B cell (primary cell): ENCODE measurements at regions not wholly inside any gene's neighbourhood (a gene's known extent, or its start where the extent isn't known, plus 50 kb on each side); places are given as distances from the start of the nearest gene placed in this dataset.

Experiments
- ATAC-seq: fragments of 200-7000 bp; cut with Tn5 transposase; one replicate; pipeline ENCODE4 v1.10.0; 2021; ENCODE audit warnings: low read depth, mild to moderate bottlenecking, moderate number of reproducible peaks, moderate library complexity
- CTCF ChIA-PET: fragments of 350-600 bp; sonication (Branson Sonifier 250); formaldehyde crosslinking; loops from one replicate; lab custom pipeline; 2021; ENCODE audit warnings: antibody characterized with exemption, inconsistent platforms; lab: Charles Lee
- POLR2A ChIA-PET: fragments of 350-600 bp; sonication (Branson Sonifier 250); formaldehyde crosslinking; loops from one replicate; lab custom pipeline; 2021; ENCODE audit warnings: antibody characterized with exemption; lab: Charles Lee
- DNase-seq: peaks from one replicate; pipeline ENCODE4 v3.0.0; 2013
- H2AFZ ChIP-seq: 2 replicates; pipeline ENCODE4 v1.6.1; 2012; ENCODE audit warnings: mild to moderate bottlenecking, low read depth, low read length; ENCODE audit not compliant: insufficient read depth, poor library complexity, severe bottlenecking
- H3K27ac ChIP-seq, 2 donors: 1 replicate in 1 of 2; 2 replicates in 1 of 2; pipeline ENCODE4 v1.5.1; 2012 to 2013; ENCODE audit warnings: low read length in 2 of 2, mild to moderate bottlenecking in 2 of 2, moderate library complexity in 1 of 2
- H3K27me3 ChIP-seq, 4 experiments: fragments of 200-600 bp in 1 of 4; sonication (generic) in 1 of 4; replicated peaks in 1 of 4; 1 replicate in 2 of 4; 2 replicates in 2 of 4; pipeline versions ENCODE4 v1.6.1 to v1.7.0; 2013 to 2016; ENCODE audit warnings: low read length in 3 of 4, mild to moderate bottlenecking in 2 of 4, mixed read lengths in 1 of 4, moderate library complexity in 1 of 4; ENCODE audit not compliant: insufficient read depth in 4 of 4, control insufficient read depth in 3 of 4; ENCODE audit errors: control extremely low read depth in 1 of 4
- H3K36me3 ChIP-seq, 2 experiments: replicated peaks in 1 of 2; 1 replicate in 1 of 2; 2 replicates in 1 of 2; pipeline versions ENCODE4 v1.6.1 to v1.7.1; 2013; ENCODE audit warnings: low read length in 1 of 2; ENCODE audit not compliant: insufficient read depth in 2 of 2, control insufficient read depth in 1 of 2; ENCODE audit errors: control extremely low read depth in 1 of 2, extremely low read depth in 1 of 2
- H3K4me1 ChIP-seq, 2 donors: fragments of 200-600 bp in 1 of 2; sonication (generic) in 1 of 2; 1 replicate in 1 of 2; 2 replicates in 1 of 2; pipeline versions ENCODE4 v1.5.1 to v1.6.1; 2013 to 2017; ENCODE audit warnings: low read length in 2 of 2; ENCODE audit not compliant: control insufficient read depth in 2 of 2, insufficient read depth in 2 of 2
- H3K4me2 ChIP-seq: replicated peaks from 2 replicates; pipeline ENCODE3; 2012; ENCODE audit warnings: mild to moderate bottlenecking, low read depth, low read length; ENCODE audit not compliant: poor library complexity, severe bottlenecking
- H3K4me3 ChIP-seq, 5 experiments: fragments of 200-600 bp in 1 of 5; sonication (generic) in 1 of 5; 1 replicate in 3 of 5; 2 replicates in 2 of 5; pipeline versions ENCODE4 v1.5.1 to v1.7.0; 2011 to 2016; ENCODE audit warnings: low read length in 4 of 5, mild to moderate bottlenecking in 4 of 5, low read depth in 2 of 5, control low read depth in 1 of 5, moderate library complexity in 1 of 5; ENCODE audit not compliant: insufficient read depth in 1 of 5; ENCODE audit errors: control extremely low read depth in 1 of 5, extremely low read depth in 1 of 5
- H3K79me2 ChIP-seq: fragments of 200-600 bp; sonication (generic); one replicate; pipeline ENCODE4 v1.6.0; 2016; ENCODE audit warnings: low read length; ENCODE audit not compliant: control insufficient read depth, insufficient read depth
- H3K9ac ChIP-seq: fragments of 200-600 bp; sonication (generic); 2 replicates; pipeline ENCODE4 v1.6.1; 2017; ENCODE audit warnings: mild to moderate bottlenecking, low read length, moderate library complexity
- H3K9me3 ChIP-seq, 3 donors: one replicate each; pipeline versions ENCODE4 v1.6.1 to v1.7.1; 2013; ENCODE audit warnings: low read length in 2 of 3; ENCODE audit not compliant: control insufficient read depth in 2 of 3, insufficient read depth in 1 of 3; ENCODE audit errors: control extremely low read depth in 1 of 3
- H4K20me1 ChIP-seq: 2 replicates; pipeline ENCODE4 v1.6.0; 2012; ENCODE audit warnings: mild to moderate bottlenecking, low read length; ENCODE audit not compliant: insufficient read depth, control insufficient read depth, poor library complexity, severe bottlenecking
- H3K27ac Mint-ChIP-seq: one replicate; pipeline ENCODE4 v1.8.0; 2021; ENCODE audit warnings: mixed read lengths
- H3K27me3 Mint-ChIP-seq: one replicate; pipeline ENCODE4 v1.8.0; 2021; ENCODE audit warnings: mixed read lengths
- H3K4me1 Mint-ChIP-seq: one replicate; pipeline ENCODE4 v1.8.0; 2021; ENCODE audit warnings: mixed read lengths
- H3K4me3 Mint-ChIP-seq: one replicate; pipeline ENCODE4 v1.8.0; 2021; ENCODE audit warnings: mixed read lengths
- H3K9me3 Mint-ChIP-seq: one replicate; pipeline ENCODE4 v1.8.0; 2022; ENCODE audit warnings: mixed read lengths; ENCODE audit not compliant: insufficient read depth
- CTCF ChIP-seq: fragments of 200-600 bp; IDR thresholded peaks from one replicate; pipeline ENCODE4 v1.8.0; 2022; ENCODE audit warnings: antibody characterized with exemption, mild to moderate bottlenecking
- EZH2 ChIP-seq: IDR thresholded peaks from 2 replicates; pipeline ENCODE4 v1.6.1; 2012; ENCODE audit warnings: borderline replicate concordance, low read depth, mild to moderate bottlenecking, moderate library complexity, low read length; ENCODE audit not compliant: insufficient read depth, poor library complexity, severe bottlenecking
- WGBS: methylation state at CpG from one replicate; pipeline ENCODE4 v1.1.5; 2013; ENCODE audit warnings: missing lambda C conversion rate; ENCODE audit not compliant: insufficient coverage; 5-methylcytosine and 5-hydroxymethylcytosine counted together
- intact Hi-C: fragments of 100-400 bp; cut with micrococcal nuclease; formaldehyde crosslinking; loops from one replicate; pipeline ENCODE4 v1.10.0; 2022

GRCh38 chr4:144868309-144868708 is 222.4 kb downstream of the HHIP start:
- Histone ChIP-seq H3K36me3 (no peaks in the 10 kb centered on the region), H3K4me3 (no peak overlapping the region), H3K79me2 (no peaks in the 10 kb centered on the region), H3K27me3 (no peaks in the 10 kb centered on the region), H2AFZ (no peak overlapping the region), H3K27ac (no peak overlapping the region), H4K20me1 (no peaks in the 10 kb centered on the region), H3K9me3 (peaks cover 0 to 1% (median 0%) of the 10 kb centered on the region in 3 donors), H3K9ac (no peak overlapping the region), H3K4me1 (no peaks in the 10 kb centered on the region), H3K4me2 (no peak overlapping the region)
- POLR2A ChIA-PET, result no interaction called here
- H3K9me3 Mint-ChIP-seq, result peaks cover 2% of the 10 kb centered on the region
- WGBS, result no CpG with 5 or more reads among the region's 2 CpGs
- CTCF ChIA-PET, result no interaction called here
- TF ChIP-seq EZH2 (no peak), CTCF (no peak)
- H3K27me3 Mint-ChIP-seq, result no peaks in the 10 kb centered on the region
- H3K4me3 Mint-ChIP-seq, result no peak overlapping the region
- intact Hi-C loops, result no loop called here
- H3K4me1 Mint-ChIP-seq, result no peaks in the 10 kb centered on the region
- DNase-seq (no peak), ATAC-seq (no peak)
- no peak overlapping the region for H3K27ac Mint-ChIP-seq

- no peaks in the 10 kb centered on the region for H3K27me3 ChIP-seq
- Mint-ChIP-seq H3K4me1 (no peaks in the 10 kb centered on the region), H3K27me3 (no peaks in the 10 kb centered on the region), H3K9me3 (no peaks in the 10 kb centered on the region), H3K27ac (no peak overlapping the region), H3K4me3 (no peak overlapping the region)
- H3K9me3 ChIP-seq, result no peaks in the 10 kb centered on the region
- TF ChIP-seq CTCF (no peak), EZH2 (no peak)
- H3K4me3 ChIP-seq, result no peak overlapping the region
- ChIA-PET POLR2A (no interaction called here), CTCF (no interaction called here)
- intact Hi-C loops, result no loop called here
- no peak overlapping the region for H3K27ac ChIP-seq
- H3K4me1 ChIP-seq, result no peaks in the 10 kb centered on the region
- H3K79me2 ChIP-seq, result no peaks in the 10 kb centered on the region
- H4K20me1 ChIP-seq, result no peaks in the 10 kb centered on the region
- WGBS, result 87% methylated on average over 6 of the region's 10 CpGs
- H3K36me3 ChIP-seq, result no peaks in the 10 kb centered on the region
- H2AFZ ChIP-seq, result no peak overlapping the region
- ATAC-seq (no peak), DNase-seq (no peak)
- no peak overlapping the region for H3K4me2 ChIP-seq
- H3K9ac ChIP-seq, result no peak overlapping the region
Measured at GRCh38 chr4:144872508-144873225, 225.3 kb downstream of the ANAPC10 start.
